GM18499 (cell line): ENCODE measurements at regions not wholly inside any gene's neighbourhood (a gene's known extent, or its start where the extent isn't known, plus 50 kb on each side); places are given as distances from the start of the nearest gene placed in this dataset.
A peak's percentile ranks its signal among the peaks of the same experiment; 100 is the strongest.
"Not testable (repeated sequence)": the region's sequence is repeated elsewhere in the genome, so short reads cannot be mapped to it uniquely, and the experiment has no call there.

Experiments
- ATAC-seq: cut with Tn5 transposase; IDR thresholded peaks from one replicate; pipeline ENCODE4 v1.9.1; 2021; ENCODE audit warnings: moderate number of reproducible peaks; ENCODE audit not compliant: insufficient read depth, unreplicated experiment

DNA sequence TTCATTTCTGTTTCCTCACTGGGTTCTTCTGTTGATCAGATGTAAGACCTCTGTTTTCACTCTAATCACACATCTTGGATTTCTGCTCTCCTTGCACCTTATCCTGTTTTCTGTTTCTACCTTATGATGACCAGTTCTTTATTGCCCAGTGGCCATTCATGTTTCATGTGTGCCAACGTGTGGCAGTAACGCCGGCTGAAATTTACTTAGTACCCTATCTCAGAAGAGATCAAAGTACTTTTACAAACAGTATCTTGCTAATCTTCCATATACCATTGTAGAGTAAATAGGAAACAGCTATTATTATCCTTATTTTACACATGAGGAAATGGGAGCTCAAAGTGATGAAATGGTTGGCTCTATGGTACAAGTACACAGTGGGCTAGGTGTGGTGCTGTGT lies 74.0 kb downstream of the GATA3 start:
- ATAC-seq: no peak

DNA sequence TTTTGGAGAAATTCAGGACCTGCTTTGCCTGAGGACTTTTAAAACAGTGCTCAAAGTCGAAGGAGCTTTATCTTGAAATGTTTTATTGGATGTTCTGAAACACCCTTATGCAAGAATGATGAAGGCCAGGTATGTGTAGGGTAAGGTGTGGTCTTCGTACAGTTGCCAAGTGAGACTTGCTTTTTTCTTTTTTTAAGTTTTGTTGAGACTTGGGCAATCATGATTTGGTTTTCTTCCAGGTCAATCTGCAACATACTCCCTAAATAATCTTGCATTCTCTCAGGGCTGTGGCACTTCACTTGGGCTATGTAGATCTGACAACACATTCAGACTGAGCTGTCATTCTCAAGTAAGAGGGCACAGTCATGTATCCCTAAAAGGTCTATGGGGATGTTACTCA lies 75.0 kb downstream of the GATA3 start:
- no peak for ATAC-seq

DNA sequence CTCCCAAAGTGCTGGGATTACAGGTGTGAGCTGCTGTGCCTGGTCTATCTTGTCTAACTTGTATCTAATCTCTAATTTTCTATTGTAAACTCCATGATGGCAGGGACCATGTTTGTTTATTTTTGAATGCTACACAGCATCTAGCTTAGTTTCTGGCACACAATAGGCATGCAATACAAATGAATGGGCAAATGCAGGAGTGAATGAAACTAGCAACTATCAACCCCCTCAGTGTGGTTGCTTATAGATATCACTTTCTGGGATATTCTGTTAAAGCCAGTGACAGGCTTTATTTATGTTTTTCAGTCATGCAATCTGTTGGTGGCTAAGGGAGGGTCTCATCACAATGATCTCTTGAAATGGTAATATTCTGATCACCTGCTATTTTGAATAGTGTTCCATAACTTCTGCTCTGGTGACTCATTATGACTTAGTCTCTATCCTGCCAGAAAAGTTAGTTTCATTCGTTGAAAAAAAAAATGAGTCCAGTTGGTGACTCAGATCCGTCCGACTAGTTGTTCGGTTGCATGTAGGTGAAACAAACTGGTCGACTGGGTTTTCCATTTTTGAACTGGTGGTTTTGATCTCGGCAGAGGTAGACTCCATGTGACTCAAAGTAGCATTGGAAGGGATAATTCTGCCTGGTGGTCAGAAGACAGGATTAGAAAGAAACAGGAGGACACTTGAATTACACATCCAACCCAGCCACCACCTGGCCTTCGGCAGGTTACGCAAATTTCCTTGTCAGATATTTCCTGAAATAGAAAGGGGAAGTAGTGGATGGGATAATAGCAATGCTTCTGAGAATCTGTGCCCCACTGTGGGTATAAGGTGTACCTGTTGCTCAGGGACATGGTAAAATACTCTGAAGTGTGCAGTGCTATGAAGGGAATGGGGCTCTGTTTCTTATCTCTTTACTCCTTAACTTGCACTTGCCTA lies 76.8 kb downstream of the GATA3 start:
- peak; percentile 33 for ATAC-seq

DNA sequence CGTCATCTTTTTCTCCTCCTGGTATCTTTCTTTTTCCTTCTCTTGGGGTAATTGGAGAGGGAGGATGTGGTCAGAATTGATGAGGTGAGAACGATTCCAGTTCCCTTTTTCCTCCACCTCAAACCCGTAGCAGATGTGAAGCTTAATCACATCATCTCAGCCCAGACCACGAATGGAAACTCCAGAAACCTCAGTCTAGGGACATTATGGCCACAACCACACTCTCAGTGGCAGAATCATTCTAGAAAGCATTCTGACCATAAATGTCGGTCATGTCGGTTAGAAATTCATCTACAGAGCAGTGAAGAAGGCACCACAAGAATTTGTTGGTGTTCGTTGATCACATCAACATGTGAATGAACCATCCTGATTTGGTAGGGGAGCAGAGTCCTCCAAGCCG lies 78.7 kb downstream of the GATA3 start:
- peak; percentile 59 for ATAC-seq

DNA sequence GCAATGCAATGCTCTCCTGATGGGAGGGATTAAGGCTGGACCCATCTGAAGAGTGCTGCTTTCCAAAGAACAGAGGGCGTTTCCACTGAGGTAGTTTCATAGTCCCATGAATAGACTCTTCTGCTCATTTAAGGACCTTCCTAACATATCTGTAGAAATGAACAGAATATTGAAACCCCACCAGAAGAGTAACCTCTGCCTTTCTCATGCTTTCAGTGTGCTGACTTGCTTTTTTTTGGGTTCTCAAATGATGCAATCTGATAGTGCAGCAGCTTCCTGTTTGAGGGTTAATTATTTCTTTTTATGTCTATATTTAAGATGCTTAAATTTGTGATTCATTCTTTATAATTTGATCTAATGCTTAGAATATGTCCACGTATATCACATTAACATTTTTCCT lies 82.2 kb downstream of the GATA3 start:
- no peak for ATAC-seq

DNA sequence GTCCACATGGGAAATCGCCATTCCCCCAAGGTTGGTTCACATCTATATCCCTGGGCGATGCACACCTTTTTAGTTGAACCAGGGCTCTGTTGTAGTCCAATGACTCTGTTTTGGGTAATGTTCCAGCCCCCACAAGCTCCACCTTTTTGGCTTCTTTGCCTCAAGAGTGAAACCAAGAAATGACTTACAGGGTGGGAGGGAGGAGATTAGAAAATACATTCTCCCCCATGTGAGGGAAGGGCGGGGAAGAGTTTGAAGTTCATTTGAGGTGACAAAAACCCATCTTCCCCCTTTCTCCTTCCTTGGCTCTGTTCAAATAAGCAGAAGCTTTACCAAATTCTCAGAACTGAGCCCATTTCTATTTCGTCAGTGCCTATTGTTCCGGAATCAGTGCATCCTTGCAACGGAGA lies 82.8 kb downstream of the GATA3 start:
- ATAC-seq: no peak

DNA sequence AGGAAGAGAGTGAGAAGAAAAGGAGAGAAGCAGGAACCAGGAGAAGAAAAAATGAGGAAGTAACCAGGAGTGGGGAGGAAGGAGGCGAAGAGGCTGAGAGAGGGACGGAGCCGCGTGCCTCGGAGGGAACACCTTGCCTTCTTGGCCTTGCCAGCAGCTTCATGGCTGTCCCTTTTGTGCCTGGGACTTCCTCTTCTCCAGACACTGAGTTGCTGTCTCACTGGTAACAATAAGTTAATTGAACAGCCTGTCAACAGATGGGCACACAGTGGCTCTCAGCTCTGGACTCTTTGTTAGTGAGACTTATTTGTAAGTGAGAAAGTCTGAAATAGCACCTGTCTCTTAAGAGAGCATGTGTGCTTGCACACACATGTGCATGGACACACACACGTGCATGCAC lies 83.2 kb downstream of the GATA3 start:
- ATAC-seq: no peak

DNA sequence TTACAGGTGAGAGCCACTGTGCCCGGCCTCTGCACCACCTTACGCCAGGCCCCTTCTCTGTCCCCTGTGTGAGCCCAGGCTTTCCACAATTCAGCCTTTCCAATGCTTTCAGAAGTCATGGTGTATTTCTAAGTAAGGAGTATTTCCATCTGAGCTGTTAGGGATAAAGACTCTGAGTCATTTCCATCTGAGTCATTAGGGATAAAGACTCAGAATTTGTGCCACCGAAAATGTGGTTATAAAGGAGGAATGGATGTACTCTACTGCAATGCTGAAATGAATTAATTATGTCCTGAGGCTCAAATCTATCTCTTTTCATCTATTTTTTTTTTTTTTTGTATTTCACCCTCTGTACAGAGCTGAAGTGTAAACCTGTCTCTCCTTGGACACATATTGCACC lies 84.0 kb downstream of the GATA3 start:
- no peak for ATAC-seq

DNA sequence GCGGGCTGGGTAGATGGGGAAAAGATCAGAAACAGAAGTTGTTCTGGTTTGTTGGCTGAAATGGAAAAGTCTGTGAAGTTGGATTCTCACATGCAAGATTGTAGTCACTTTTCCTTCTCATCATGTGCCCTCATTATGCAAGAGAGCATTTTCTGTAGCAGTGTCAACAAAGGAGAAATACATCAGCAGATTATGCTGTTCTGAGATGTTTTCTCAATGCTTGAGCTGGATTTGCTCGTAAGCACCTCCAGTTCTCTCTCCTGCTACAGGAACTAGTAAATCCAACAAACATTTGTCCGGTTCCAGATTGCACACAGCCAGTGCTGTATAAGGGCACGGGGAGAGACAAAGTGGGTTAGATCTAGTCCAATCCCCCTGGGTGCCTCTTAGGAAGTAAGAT lies 90.0 kb downstream of the GATA3 start:
- no peak for ATAC-seq

DNA sequence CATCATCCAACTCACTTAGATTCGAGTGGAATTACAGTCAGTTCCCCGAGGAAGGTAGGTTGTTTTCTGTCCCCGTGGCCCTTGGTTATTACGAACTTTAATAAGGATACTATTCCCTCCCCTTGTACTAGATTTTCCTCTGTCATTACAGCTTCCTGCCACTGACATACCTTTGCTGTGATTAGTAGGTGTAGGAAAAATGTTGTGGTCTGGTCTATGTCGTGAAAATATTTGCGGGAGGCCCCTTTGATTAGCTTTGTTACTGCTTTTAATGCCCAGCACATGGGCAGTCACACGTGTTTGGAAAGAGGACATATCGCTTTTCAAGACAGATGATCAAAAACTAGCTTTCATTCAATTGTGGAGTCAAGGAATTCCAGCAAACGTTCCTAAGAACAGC lies 92.2 kb downstream of the GATA3 start:
- ATAC-seq: no peak

DNA sequence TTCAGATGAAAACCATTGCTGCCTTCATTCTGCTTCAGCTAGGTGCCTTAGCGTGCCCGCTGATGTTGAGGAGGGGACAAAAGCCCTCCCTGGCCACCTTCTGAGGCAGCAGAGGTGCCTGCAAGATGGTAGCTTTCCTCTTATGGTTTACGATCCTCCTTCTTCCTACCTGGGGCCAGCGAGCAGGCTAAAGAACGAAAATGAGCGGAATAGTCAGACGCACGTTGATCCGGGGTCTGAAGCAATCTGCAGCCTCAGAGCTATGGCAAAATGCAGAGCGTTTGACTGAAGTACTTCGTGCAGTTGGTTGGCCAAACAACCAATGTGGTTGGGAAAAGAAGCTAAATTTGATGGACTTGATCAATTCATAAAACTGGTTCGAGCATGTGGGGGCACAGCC lies 95.5 kb downstream of the GATA3 start:
- no peak for ATAC-seq

DNA sequence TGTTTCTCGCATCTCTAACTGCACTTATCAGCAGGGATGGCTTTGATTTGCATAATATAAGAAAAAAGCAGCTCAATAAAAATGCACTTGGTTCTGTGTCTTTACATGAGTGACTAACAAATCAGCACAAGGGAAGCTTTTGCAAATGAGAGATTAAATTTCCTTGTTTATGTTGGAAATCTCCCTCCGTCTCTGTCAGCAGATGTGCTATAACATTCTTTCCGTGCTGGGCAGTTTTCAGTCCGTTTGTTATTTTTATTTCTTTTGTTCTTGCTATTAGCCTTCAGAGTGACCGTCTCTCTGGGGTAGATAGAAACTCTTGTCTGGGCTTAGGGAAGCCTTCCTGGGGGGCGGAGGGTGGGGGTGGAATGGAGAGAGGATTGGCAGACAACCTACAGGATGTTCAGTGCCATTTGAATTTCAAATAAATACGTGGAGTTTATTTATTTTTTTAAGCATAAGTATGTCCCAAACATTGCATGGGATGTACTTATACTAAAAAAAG lies 96.0 kb downstream of the GATA3 start:
- ATAC-seq: no peak

DNA sequence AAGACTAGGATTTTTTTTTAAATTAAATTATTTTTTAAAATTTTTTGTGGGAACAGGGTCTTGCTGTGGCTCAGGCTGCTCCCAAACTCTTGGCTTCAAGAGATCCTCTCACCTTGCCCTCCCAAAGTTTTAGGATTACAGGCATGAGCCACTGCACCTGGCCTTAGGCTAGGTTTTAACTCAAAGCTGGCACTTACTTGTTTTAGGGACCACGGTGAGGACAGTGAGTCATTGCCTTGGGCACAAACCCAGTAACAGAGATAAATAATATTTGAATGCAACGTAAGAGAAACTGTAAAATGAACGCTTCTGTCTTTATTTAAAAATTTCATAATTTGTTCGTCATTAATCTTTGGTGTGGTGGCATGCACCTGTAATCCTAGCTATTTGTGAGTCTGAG lies 96.6 kb downstream of the GATA3 start:
- ATAC-seq: no peak

DNA sequence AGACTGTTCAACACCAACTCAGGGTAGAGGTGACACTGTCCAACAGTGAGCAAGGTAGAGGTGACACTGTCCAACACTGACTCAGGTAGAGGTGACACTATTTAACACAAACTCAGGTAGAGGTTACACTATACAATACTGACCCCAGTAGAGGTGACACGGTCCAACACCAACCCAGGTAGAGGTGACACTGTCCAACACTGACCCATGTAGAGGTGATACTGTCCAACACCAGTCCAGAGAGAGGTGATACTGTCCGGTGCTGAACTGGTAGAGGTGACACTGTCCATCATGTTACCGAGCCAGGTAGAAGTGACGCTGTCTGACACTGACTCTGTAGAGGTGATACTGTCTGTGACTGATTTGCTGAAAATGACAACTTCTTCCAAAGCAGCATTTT lies 102.4 kb downstream of the GATA3 start:
- ATAC-seq: no peak

DNA sequence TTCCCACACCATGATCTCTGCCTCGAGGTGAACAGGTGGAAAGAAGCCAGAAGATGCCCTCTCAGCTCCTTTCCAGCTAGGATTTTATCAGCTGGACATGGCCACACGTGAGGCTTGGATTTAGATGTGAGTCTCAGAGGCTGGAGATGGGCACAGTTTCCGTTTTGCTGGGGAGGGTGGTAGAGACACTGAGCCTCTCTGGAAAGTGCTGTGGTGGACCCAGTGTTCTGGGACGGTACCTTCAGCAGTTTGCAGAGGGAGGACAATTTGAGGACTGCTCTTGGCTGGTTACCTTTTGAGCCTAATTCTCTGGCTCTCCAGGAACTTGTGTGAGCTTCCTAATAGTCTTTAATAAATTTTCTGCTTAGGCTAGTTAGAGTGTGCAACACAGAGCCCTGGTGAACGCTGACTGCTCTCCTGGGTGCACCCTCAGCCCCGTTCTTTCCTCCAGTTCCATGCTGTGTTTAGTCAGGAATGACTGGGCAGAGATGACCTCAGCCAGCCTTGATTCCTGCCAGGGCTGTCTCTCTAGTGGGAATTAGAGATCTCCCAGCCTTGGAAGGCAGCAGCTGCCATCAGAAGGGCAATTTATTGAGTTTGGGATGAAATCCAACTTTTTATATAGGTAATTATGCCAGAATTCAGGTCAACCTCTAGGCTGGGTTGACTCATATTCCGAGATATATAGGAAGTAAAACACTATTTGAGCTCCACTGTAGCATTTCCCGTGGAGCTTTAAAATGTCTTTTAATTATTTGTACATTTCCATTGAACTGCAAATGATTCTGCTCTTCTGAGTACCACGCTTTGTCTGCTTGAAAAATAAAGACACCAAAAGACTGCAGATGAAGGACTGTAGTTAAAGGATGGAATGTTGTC lies 103.9 kb downstream of the GATA3 start:
- ATAC-seq: no peak

DNA sequence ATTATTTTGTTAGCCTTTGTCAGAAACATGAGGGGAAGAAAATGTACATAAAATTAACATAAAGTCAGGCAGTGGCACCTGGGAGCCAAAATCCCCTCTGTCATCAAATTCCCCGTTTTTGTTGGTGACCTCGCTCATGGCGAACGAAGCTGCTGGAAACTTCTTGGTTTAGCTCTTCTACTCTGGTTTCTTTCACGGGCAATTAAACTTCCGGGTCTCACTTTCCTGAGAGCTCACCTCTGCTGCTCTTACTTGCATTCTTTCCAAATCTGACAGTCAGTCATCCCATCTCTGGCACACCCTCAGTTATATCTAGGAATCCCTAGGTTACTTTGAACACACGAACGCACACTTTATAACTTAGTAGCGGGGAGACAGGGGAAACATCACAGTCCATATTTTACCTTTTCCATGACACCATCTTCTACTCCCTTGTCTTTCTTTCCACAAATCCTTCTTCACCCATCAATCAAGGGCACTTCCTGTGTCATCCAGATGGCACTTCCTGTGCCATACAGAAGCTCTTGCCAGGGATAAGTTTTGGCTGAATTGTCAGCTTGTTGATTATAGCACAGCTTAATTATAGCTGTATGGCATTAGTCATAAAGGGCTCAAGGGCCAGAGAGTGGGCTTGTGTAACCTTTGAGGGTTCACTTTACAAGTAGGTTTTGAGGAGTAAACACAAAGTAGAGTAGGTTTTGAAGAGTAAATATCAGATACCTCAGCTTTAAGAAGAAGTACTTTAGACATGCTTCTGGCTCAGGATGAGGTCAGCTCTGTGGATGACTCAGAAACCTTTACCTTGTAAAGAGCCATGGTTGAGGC lies 105.1 kb downstream of the GATA3 start:
- ATAC-seq: no peak

DNA sequence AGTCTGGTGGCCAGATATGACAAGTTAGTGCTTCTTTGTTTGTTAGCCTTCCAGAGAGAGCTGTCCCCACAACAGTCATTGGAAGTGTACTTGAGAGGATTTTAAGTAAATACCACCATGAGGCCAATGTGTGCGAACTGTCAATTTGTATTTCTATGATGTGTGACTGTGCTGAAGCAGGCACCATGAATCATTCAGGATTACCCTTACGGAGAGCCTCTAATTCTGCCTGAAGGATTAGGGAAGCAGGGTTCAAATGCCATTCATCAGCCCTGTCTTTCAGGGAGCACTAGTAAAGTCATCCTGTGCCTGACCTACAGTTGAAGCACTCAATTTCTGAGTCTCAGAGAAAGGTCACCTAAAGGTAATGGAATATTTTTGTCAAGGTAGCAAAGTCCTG lies 109.3 kb downstream of the GATA3 start:
- ATAC-seq: no peak

DNA sequence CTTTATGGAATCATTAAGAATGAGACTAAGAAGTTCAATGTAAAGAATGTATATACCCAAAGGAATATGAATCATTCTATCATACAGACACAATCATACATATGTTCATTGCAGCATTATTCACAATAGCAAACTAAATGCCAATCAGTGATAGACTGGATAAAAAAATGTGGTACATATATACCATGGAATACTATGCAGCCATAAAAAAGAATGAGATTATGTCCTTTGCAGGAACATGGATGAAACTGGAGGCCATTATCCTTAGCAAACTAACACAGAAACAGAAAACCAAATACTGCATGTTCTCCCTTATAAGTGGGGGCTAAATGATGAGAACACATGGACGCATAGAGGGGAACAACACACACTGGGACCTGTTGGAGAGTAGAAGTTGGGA lies 110.2 kb downstream of the GATA3 start:
- not testable (repeated sequence) for ATAC-seq

DNA sequence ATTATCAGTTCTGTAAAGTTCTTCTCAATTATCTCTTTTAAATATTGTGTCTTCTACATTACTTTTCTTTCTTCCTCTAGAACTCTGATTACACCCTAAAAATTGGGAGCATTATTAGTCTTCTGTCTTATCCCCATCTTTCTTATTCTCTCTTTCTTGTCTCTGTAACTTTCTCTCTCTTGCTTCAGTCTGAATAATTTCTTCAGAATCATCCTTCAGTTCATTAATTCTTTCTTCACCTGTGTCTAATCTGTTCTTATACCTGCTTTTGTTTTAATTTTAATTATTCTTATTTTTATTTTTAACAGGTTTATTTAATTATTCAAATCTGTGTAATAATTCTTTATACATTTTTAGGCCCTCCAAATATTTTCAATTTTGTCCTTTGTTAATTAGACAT lies 114.3 kb downstream of the GATA3 start:
- ATAC-seq: no peak

DNA sequence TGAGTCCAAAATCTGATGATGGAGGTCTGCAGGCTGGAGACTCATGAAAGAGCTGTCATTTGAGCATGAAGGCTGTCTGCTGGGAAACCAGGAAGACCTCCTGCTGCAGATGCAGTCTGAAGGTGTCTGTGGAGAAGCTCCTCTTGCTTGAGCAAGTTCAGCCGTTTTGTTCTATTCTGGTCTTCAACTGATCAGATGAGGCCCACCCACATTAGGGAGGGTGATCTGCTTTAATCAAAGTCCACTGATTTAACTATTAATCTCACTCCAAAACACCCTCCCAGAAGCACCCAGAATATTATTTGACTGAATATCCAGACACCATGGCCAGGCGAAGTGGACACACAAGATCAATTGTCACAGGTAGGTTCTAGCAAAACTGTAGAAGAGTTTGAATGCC lies 116.5 kb downstream of the GATA3 start:
- no peak for ATAC-seq
